Kidney epithelial cell (primary cell): ENCODE measurements at regions not wholly inside any gene's neighbourhood (a gene's known extent, or its start where the extent isn't known, plus 50 kb on each side); places are given as distances from the start of the nearest gene placed in this dataset.

Experiments used
- DNase-seq: peaks from one replicate; pipeline ENCODE4 v3.0.0-alpha.2; 2010; ENCODE audit warnings: low read depth
- H3K27me3 ChIP-seq: 2 replicates; pipeline ENCODE4 v1.6.0; 2011; ENCODE audit warnings: low read length; ENCODE audit not compliant: control insufficient read depth, insufficient read depth
- H3K36me3 ChIP-seq: 2 replicates; pipeline ENCODE4 v1.5.1; 2011; ENCODE audit warnings: low read length; ENCODE audit not compliant: control insufficient read depth, insufficient read depth
- H3K4me3 ChIP-seq: 2 replicates; pipeline ENCODE4 v1.5.1; 2011; ENCODE audit warnings: low read depth, mild to moderate bottlenecking, control low read depth, low read length
- TF ChIP-seq, protein P1 (sequence below): IDR thresholded peaks from 2 replicates; pipeline ENCODE4 v1.5.1; 2011; ENCODE audit warnings: mild to moderate bottlenecking, moderate library complexity, low read length, control low read depth, inconsistent platforms; ENCODE audit not compliant: insufficient read depth, poor library complexity, severe bottlenecking

DNA sequence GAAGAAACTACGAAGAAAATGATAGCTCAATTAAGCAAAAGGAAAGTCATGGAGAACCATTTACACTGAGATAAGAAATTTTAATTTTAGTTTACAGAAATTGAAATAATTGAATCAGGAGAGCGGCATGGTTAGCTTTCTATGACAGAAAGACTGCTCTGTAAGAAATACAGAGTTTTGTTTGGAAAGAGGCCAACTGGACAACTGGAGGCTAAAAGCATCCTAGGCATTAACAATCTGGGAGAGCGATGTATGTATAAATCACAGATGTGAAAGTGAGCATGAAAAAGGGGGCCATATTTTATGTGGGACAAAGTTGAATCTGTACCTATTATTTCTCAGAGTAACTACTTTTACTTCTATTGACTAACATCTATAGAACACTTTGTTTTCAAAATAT is 1608.8 kb upstream of the PCDH20 start:
- TF ChIP-seq, protein P1, sequence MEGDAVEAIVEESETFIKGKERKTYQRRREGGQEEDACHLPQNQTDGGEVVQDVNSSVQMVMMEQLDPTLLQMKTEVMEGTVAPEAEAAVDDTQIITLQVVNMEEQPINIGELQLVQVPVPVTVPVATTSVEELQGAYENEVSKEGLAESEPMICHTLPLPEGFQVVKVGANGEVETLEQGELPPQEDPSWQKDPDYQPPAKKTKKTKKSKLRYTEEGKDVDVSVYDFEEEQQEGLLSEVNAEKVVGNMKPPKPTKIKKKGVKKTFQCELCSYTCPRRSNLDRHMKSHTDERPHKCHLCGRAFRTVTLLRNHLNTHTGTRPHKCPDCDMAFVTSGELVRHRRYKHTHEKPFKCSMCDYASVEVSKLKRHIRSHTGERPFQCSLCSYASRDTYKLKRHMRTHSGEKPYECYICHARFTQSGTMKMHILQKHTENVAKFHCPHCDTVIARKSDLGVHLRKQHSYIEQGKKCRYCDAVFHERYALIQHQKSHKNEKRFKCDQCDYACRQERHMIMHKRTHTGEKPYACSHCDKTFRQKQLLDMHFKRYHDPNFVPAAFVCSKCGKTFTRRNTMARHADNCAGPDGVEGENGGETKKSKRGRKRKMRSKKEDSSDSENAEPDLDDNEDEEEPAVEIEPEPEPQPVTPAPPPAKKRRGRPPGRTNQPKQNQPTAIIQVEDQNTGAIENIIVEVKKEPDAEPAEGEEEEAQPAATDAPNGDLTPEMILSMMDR = no peak
- Histone ChIP-seq H3K4me3 (no peak overlapping the region), H3K36me3 (no peaks in the 10 kb centered on the region), H3K27me3 (no peaks in the 10 kb centered on the region)
- no peak for DNase-seq

DNA sequence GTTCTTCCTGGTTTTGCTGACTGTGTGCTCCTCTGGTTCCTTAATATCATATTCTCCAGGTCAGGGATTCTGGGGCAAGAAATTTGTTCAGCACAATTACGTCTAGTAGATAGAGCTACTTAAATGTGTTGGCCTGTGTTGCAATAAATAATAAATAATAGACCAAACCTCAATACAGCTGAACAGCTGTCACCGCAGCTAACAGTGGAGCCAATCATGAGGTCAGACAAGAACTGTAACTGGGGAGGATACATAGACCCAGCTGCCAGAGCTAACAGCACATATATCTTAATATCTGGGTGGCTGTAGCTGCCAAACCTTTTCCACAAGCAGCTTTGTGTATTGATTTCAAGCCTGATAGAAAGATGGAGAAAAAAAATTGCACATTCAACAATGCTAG is 1596.3 kb upstream of the PCDH20 start:
- Histone ChIP-seq H3K36me3 (no peaks in the 10 kb centered on the region), H3K27me3 (no peaks in the 10 kb centered on the region), H3K4me3 (no peak overlapping the region)
- TF ChIP-seq, protein P1 = no peak
- no peak for DNase-seq

DNA sequence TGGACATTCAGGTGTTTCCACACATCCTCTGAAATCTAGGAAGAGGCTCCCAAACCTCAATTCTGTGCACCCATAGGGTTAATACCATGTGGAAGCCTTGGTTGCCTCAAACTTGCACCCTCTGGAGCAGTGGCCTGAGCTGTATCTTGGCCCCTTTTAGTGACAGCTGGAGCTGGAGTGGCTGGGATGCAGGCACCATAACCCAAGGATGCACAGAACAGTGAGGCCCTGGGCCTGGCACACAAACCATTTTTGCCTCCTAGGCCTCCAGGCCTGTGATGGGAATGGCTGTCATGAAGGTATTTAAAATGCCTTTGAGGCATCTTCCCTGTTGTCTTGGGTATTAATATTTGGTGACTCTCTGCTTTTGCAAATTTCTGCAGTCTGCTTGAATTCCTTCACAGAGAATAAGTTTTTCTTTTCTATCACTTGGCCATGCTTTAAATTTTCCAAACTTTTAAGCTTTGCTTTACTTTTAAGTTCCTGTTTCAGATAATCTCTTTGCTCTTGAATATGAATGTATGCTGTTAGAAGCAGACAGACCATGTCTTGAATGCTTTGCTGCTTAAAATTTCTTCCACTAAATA is 1594.5 kb upstream of the PCDH20 start:
- H3K27me3 ChIP-seq = no peaks in the 10 kb centered on the region
- TF ChIP-seq, protein P1 = no peak
- H3K36me3 ChIP-seq = no peaks in the 10 kb centered on the region
- H3K4me3 ChIP-seq = no peak overlapping the region
- DNase-seq = no peak

DNA sequence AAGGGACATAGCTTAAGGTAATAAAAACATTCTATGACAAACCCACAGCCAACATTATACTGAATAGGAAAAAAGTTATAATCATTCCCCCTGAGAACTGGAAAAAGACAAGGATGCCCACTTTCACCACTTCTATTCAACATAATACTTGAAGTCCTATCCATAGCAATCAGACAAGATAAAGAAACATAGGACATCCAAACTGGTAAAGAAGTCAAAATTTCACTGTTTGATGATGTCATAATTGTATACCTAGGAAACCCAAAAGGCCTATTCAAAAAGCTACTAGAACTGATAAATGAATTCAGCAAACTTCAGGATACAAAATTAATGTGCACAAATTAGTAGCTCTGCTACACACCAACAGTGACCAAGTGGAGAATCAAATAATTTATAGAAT is 1590.0 kb upstream of the PCDH20 start:
- H3K27me3 ChIP-seq = no peaks in the 10 kb centered on the region
- TF ChIP-seq, protein P1 = no peak
- H3K36me3 ChIP-seq = no peaks in the 10 kb centered on the region
- DNase-seq = no peak
- H3K4me3 ChIP-seq = no peak overlapping the region

DNA sequence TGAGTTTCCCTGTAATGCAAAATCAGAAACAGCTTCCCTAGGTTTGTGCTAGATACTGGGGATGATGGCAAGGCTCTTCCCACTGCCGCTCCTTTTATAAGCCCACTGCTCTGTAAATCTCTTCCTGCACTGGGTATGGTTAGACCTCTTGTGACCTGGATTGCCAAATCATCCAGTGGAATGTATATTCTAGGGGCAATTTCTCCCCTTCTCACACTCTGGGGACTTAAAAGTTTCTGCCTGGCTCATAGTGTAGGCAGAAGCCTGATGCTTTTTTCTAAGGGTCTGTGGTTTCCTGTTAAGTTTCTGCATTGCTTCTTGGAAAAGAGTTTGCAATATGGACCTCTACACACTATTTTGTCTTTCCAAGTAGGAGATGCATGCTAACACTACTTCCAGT is 1582.0 kb upstream of the PCDH20 start:
- TF ChIP-seq, protein P1 = no peak
- H3K4me3 ChIP-seq = no peak overlapping the region
- H3K27me3 ChIP-seq = no peaks in the 10 kb centered on the region
- DNase-seq = no peak
- no peaks in the 10 kb centered on the region for H3K36me3 ChIP-seq

DNA sequence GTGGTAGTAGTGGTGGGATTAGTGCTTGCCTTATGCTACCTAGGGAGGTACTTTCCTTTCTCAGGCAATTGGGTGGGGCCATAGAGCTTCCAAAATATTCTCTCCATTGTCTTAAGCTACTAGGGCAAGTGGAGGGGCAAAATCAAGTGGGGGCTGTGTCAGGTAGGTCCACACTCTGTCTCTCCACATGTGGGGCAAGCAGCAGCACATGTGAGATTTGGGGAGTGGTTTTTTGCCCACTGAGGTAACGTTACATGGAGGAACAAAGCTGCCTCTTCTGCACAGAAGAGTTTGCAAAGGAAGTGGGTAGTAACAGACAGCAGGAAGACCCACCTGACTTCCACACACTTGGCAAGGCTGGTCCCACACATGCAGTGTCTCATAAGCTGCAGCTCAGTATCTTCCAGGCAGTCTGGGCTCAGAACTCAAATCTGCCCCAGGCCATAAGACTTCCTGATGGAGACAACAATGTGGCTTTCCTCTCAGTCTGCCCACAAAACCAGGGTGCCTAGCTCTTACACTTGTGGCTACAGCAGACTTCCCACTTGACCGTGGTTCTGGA is 1581.5 kb upstream of the PCDH20 start:
- no peak overlapping the region for H3K4me3 ChIP-seq
- TF ChIP-seq, protein P1 = no peak

More for the DNA sequence above, 1581.5 kb upstream of the PCDH20 start:
- Histone ChIP-seq H3K36me3 (no peaks in the 10 kb centered on the region), H3K27me3 (no peaks in the 10 kb centered on the region)
- DNase-seq = no peak
